ENCODE measurements at regions not wholly inside any gene's neighbourhood (a gene's known extent, or its start where the extent isn't known, plus 50 kb on each side); places are given as distances from the start of the nearest gene placed in this dataset.
"Not testable (repeated sequence)": the region's sequence is repeated elsewhere in the genome, so short reads cannot be mapped to it uniquely, and the experiment has no call there.

- no peak for DNase-seq (ENCODE audit: low spot score)
These were observed 250.2 kb downstream of the RRAGC start for GRCh38 chr1:38609166-38610025.

DNA sequence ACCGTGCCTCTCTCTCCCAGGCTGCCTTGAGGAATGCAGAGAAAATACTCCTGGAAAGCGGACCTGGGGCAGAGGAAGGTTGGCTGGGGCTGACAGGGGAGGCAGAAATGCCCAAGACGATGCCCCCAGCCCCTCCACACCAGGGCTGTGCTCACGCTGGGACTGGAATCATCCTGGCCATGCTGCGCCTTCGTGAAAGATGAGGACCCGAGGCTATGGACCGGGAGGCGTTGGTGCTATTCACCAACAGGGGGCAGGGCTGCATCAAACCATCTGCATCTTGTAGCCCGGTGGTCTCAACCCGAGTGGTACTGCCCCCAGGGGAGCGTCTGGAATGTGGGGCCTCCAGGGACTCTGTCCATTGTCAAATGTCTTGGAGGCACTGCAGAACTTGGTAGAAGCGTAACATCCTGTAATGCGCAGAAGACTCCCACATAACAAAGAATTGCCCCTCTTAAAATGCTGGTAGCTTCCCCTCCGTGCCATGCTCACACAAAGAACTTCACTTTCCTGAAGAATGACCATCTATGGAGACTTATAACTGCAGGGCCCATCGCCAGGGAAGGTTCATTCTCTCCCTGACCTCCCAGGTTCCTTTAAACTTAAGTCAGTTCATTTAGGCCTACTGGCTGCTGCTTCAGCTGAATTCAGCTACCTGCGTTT, 251.2 kb downstream of the RRAGC start:
- DNase-seq (ENCODE audit: low spot score): no peak

- DNase-seq (ENCODE audit: low spot score): no peak
These were observed 252.0 kb downstream of the RRAGC start for GRCh38 chr1:38607526-38607925.

- DNase-seq (ENCODE audit: low spot score): no peak
These were observed 254.5 kb downstream of the RRAGC start for GRCh38 chr1:38605063-38605462.

DNA sequence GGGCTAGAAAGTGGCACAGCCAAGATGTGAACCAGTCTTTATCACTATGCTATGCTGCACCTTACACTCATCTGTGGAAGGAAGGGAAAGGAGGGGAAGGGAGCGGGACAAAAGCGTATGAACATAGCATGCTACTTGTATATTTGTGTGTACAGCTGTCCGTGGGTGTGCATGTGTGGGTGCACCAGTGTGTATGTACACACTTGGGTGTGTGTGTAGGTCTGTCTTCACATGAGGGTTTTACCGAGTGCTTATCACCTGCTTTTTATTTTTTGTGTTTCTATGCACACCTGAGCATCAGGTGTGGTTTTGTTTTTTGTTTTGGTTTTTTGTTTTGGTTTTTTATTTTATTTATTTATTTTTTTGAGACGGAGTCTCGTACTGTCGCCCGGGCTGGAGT, 255.7 kb downstream of the RRAGC start:
- DNase-seq (ENCODE audit: low spot score): no peak

- DNase-seq (ENCODE audit: low spot score): no peak
These were observed 258.7 kb downstream of the RRAGC start for GRCh38 chr1:38600905-38601304.

DNA sequence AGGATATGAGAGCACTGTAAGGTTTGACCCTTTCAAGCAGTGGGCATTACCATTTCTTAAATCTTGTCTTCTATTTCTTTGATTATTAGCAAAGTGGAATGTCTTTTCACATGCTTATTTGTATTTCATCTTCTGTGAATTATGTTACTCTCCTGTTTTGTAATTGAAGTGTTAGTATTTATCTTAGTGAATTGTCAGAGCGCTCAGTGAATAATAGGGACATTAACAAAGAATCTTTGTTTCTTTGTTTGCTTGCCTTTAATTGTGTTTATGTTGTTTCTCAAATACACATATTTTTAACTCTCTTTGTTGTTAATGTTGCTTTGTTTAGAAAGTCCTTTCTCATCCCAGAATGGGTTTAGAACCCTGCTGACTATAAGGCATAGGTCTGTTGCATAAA, 259.3 kb downstream of the RRAGC start:
- DNase-seq (ENCODE audit: low spot score): no peak

DNA sequence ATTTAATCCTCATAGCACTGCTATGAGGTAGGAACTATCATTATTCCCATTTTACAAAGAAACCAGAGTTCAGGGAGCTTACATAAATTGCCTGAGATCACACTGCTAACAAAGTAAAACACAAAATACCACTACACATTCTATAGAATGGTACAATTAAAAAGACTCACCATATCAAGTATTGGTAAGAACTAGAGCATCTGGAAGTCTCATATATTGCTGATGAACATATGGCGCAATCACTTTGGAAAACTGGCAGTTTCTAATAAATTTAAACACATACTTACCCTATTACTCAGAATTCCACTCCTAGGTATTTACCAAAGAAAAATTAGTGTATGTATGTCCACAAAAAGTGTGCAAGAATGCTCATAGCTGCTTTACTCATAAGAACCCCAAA, 261.5 kb downstream of the RRAGC start:
- no peak for DNase-seq (ENCODE audit: low spot score)

DNA sequence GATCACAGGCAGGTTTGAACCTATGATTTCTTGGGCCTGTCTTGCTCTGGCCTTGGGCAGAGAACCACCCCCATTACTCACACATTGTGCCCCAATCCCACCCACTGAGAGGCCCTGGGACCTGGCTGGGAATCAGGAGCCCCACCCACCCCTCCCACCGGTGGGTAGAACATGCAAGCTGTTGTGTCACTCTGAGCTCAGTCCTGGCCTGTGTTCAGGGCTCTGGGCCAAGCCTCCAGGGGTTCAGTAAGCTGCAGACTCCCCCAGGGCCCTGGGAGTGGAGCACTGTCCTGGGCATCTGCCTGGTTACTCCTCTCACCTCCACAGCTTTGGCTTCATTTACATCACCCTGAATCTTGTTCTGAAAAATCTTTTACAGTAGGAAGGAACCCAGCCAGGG, 270.5 kb downstream of the RRAGC start:
- no peak for DNase-seq (ENCODE audit: low spot score)

DNA sequence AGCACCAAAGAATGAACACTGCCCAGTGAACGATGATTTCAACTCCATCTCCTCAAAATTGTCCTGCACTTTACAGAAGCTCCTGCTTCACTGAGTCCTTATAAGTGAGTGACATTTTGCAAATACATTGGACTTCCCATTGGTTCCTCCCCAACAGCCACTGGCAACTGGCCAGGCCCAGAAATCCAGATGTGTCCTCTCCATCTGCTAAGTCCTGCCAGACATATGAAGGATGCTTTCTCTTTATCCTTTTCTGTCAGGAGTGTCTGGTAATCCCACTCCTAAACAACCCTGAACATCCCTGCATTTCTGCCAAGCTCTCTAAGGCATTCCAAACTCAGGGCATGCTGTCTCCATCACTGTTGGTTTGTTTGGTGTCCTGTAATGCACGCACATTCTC, 271.8 kb downstream of the RRAGC start:
- DNase-seq (ENCODE audit: low spot score): no peak

- peak; percentile 31 for DNase-seq (ENCODE audit: low spot score)
These were observed 272.5 kb downstream of the RRAGC start for GRCh38 chr1:38586993-38587646.

GRCh38 chr1:38585971-38586370, 273.6 kb downstream of the RRAGC start:
- no peak for DNase-seq (ENCODE audit: low spot score)

GRCh38 chr1:38585460-38585859, 274.1 kb downstream of the RRAGC start:
- no peak for DNase-seq (ENCODE audit: low spot score)

- DNase-seq (ENCODE audit: low spot score): no peak
These were observed 274.9 kb downstream of the RRAGC start for GRCh38 chr1:38584448-38585355.

GRCh38 chr1:38583287-38583686, 276.3 kb downstream of the RRAGC start:
- DNase-seq (ENCODE audit: low spot score): not testable (repeated sequence)

DNA sequence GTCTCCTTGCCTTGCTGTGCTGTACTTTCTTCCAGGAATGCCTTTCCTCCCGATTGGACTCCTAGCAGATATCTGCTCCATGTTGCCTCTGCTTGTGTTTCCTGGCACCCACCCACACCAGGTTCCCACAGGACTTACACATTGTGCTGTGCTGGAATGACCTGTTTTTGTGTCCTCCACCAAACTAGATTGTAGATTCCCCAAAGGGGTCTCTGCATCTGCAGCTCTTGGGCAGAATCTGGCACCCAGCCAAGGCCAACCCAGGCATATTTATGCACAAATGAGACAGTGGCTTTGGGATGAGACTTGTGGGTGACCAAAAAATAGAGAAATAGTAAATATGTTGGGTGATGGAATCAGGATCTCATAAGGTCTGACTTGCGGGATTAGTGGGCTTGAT, 278.2 kb downstream of the RRAGC start:
- no peak for DNase-seq (ENCODE audit: low spot score)

DNA sequence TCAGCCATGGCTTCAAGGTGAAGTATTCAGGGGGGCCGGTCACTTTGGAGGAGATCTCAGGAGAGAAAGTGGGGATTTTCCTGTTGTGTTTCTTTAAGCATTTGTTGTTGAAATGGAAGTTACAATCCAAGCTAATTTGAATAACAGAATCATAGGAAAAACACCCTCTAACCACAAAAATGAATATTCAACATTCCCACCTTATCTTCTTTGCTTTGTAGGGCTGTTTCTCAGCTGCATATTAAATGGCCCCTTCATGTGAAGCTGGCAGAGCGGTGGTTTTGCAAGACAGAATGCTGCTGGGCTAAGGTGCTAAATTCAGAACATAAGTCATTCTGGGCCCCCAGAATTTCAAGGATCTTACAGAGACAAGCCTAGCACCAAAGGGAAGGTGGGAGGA, 279.0 kb downstream of the RRAGC start:
- DNase-seq (ENCODE audit: low spot score): no peak

- DNase-seq (ENCODE audit: low spot score): no peak
These were observed 280.5 kb downstream of the RRAGC start for GRCh38 chr1:38579056-38579455.

DNA sequence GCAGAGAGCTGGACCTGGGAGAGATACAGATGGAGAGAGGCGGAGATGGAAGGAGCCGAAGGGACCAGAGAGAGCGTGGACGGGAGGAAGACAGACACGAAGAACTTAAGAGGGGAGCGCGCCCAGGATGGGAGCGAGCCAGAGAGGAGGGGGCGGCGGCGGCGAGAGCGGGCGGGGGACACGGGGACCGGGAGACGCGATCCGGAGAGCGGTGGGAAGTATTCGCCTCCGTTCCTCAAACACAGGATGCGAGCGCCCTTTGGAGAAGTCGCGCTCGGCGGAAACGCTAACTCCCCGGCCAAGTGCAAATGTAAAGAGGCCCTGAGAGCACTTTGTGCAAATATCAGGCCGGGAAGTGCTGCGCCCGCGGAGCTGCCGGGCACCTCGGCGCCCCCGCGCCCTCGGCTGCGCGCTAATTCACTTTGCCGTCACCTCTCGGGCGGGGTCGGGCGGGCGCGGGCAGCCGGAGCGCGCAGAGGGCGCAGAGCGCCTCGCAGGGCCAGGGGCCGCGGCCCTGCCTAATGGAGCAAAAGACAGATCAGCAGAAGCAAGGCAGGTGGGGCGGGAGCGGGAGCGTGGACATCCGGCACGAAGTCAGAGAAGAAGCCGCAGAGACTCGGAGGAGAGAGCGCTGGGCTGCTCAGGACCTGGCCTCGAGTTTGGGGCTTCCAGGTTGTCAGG, 281.2 kb downstream of the RRAGC start:
- no peak for DNase-seq (ENCODE audit: low spot score)

DNA sequence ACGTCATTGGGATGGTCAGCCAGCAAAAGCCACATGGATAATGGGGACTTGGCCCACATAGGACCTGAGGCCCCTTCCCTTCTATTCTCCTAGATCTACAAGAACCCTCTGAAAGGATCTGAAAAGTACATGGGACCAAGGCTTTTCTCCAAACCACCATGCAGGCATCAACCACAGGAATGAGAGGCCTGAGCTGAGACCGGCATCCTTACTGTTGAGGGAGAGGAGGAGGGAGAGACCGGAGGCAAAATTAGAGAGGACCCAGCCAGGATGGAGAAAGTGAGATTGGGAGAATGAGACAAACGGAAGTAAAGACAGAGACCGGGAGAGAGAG, 281.7 kb downstream of the RRAGC start:
- DNase-seq (ENCODE audit: low spot score): no peak

GRCh38 chr1:38577385-38577784, 282.2 kb downstream of the RRAGC start:
- no peak for DNase-seq (ENCODE audit: low spot score)

DNA sequence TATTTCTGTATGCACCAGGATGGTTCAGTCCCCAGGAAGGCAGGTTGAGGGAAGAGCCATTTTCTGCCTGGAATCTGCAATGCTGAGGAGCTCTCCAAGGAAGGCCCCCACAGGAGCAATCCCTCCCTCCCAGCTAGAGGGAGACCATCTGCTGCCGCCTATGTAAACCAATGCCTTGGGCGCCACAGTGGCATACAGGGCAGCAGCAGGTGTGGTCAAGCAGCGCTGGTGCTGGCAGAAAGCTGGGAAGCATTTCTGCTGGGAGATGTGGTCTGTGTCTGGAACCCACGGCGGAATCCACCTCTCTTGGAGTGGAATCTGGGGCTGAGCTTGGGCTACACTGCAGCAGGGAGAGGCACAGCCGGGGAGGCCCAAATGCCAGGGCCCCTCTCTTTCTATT, 283.3 kb downstream of the RRAGC start:
- no peak for DNase-seq (ENCODE audit: low spot score)

Measured in CD4-positive, alpha-beta T cell treated with Interleukin-6 at 100 ng/mL for 8 hours (primary cell).